ENCODE measurements at regions not wholly inside any gene's neighbourhood (a gene's known extent, or its start where the extent isn't known, plus 50 kb on each side); places are given as distances from the start of the nearest gene placed in this dataset.

DNA sequence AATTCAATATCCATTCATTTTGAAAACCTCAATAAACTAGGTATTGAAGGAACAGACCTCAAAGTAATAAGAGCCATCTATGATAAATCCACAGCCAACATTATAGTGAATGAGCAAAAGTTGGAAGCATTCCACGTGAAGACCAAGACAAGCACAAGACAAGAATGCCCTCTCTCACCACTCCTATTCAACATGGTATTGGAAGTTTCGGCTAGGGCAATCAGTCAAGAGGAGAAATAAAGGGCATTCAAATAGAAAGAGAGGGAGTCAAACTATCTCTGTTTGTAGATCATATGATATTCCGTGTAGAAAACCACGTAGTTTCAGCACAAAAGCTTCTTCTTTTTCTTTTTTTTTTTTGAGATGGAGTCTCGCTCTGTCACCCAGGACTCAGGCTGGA is 550.3 kb downstream of the FSCB start:
- Histone ChIP-seq H3K4me3 (ENCODE audit: control extremely low read depth in 1 of 5, extremely low read depth in 1 of 5, insufficient read depth in 1 of 5, low read depth in 2 of 5, low read length in 4 of 5) (no peak overlapping the region), H3K9ac (ENCODE audit: low read length) (no peak overlapping the region), H3K4me1 (ENCODE audit: control insufficient read depth in 2 of 2, insufficient read depth in 2 of 2, low read length in 2 of 2) (no peaks in the 10 kb centered on the region), H3K27ac (ENCODE audit: low read length in 2 of 2) (no peak overlapping the region), H3K4me2 (replicated peaks; ENCODE audit: low read depth, low read length, poor library complexity, severe bottlenecking) (no peak overlapping the region), H3K27me3 (replicated peaks in 1 of 4; ENCODE audit: control extremely low read depth in 1 of 4, control insufficient read depth in 3 of 4, insufficient read depth in 4 of 4, low read length in 3 of 4) (no peaks in the 10 kb centered on the region), H4K20me1 (ENCODE audit: control insufficient read depth, insufficient read depth, low read length, poor library complexity, severe bottlenecking) (no peaks in the 10 kb centered on the region), H3K36me3 (replicated peaks in 1 of 2; ENCODE audit: control extremely low read depth in 1 of 2, control insufficient read depth in 1 of 2, extremely low read depth in 1 of 2, insufficient read depth in 2 of 2, low read length in 1 of 2) (no peaks in the 10 kb centered on the region), H2AFZ (ENCODE audit: insufficient read depth, low read depth, low read length, poor library complexity, severe bottlenecking) (no peak overlapping the region), H3K9me3 (ENCODE audit: control extremely low read depth in 1 of 3, control insufficient read depth in 2 of 3, insufficient read depth in 1 of 3, low read length in 2 of 3) (no peaks in the 10 kb centered on the region), H3K79me2 (ENCODE audit: control insufficient read depth, insufficient read depth, low read length) (no peaks in the 10 kb centered on the region)
- ATAC-seq (ENCODE audit: low read depth) (no peak), DNase-seq (no peak)
- intact Hi-C loops (cut with micrococcal nuclease) = no loop called here
- H3K4me1 Mint-ChIP-seq = no peaks in the 10 kb centered on the region
- H3K27me3 Mint-ChIP-seq = no peaks in the 10 kb centered on the region
- TF ChIP-seq EZH2 (IDR thresholded peaks at IDR 0.05; ENCODE audit: borderline replicate concordance, insufficient read depth, low read depth, low read length, poor library complexity, severe bottlenecking) = no peak
- TF ChIP-seq, protein P1, sequence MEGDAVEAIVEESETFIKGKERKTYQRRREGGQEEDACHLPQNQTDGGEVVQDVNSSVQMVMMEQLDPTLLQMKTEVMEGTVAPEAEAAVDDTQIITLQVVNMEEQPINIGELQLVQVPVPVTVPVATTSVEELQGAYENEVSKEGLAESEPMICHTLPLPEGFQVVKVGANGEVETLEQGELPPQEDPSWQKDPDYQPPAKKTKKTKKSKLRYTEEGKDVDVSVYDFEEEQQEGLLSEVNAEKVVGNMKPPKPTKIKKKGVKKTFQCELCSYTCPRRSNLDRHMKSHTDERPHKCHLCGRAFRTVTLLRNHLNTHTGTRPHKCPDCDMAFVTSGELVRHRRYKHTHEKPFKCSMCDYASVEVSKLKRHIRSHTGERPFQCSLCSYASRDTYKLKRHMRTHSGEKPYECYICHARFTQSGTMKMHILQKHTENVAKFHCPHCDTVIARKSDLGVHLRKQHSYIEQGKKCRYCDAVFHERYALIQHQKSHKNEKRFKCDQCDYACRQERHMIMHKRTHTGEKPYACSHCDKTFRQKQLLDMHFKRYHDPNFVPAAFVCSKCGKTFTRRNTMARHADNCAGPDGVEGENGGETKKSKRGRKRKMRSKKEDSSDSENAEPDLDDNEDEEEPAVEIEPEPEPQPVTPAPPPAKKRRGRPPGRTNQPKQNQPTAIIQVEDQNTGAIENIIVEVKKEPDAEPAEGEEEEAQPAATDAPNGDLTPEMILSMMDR (IDR thresholded peaks at IDR 0.05) = no peak
- POLR2A ChIA-PET = no interaction called here
- CTCF ChIA-PET = no interaction called here
- peaks cover 3% of the 10 kb centered on the region for H3K9me3 Mint-ChIP-seq (ENCODE audit: insufficient read depth)
- H3K4me3 Mint-ChIP-seq = no peak overlapping the region
- H3K27ac Mint-ChIP-seq = no peak overlapping the region
- WGBS (ENCODE audit: insufficient coverage) = 73% methylated on average over 2 of the region's 5 CpGs

DNA sequence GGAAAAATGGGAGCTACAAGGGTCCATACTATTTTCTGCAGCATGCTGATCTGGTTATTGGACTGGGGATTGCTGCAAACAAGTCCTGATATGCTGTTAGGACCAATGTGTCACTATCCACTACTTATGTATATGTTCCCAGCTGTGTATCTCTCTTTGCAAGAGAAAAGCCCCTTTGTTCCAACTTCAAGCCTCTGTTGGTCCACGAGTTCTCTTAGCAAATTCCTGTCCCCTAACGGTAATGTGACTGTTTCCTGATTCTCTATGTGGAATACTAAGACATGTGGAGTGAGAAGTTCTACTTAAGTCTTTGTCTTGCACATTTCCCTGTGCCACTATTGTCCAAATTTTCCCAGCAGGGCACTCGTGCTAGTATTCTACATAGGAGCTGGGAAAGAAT is 557.7 kb downstream of the FSCB start:
- Histone ChIP-seq H4K20me1 (ENCODE audit: control insufficient read depth, insufficient read depth, low read length, poor library complexity, severe bottlenecking) (no peaks in the 10 kb centered on the region), H3K79me2 (ENCODE audit: control insufficient read depth, insufficient read depth, low read length) (no peaks in the 10 kb centered on the region), H3K4me2 (replicated peaks; ENCODE audit: low read depth, low read length, poor library complexity, severe bottlenecking) (no peak overlapping the region), H3K4me3 (ENCODE audit: control extremely low read depth in 1 of 5, extremely low read depth in 1 of 5, insufficient read depth in 1 of 5, low read depth in 2 of 5, low read length in 4 of 5) (no peak overlapping the region), H3K9ac (ENCODE audit: low read length) (no peak overlapping the region), H3K9me3 (ENCODE audit: control extremely low read depth in 1 of 3, control insufficient read depth in 2 of 3, insufficient read depth in 1 of 3, low read length in 2 of 3) (no peaks in the 10 kb centered on the region), H2AFZ (ENCODE audit: insufficient read depth, low read depth, low read length, poor library complexity, severe bottlenecking) (no peak overlapping the region), H3K27me3 (replicated peaks in 1 of 4; ENCODE audit: control extremely low read depth in 1 of 4, control insufficient read depth in 3 of 4, insufficient read depth in 4 of 4, low read length in 3 of 4) (no peaks in the 10 kb centered on the region), H3K27ac (ENCODE audit: low read length in 2 of 2) (no peak overlapping the region), H3K36me3 (replicated peaks in 1 of 2; ENCODE audit: control extremely low read depth in 1 of 2, control insufficient read depth in 1 of 2, extremely low read depth in 1 of 2, insufficient read depth in 2 of 2, low read length in 1 of 2) (no peaks in the 10 kb centered on the region), H3K4me1 (ENCODE audit: control insufficient read depth in 2 of 2, insufficient read depth in 2 of 2, low read length in 2 of 2) (no peaks in the 10 kb centered on the region)
- no CpG with 5 or more reads among the region's 3 CpGs for WGBS (ENCODE audit: insufficient coverage)
- Mint-ChIP-seq H3K4me1 (no peaks in the 10 kb centered on the region), H3K4me3 (no peak overlapping the region), H3K27me3 (no peaks in the 10 kb centered on the region), H3K27ac (no peak overlapping the region), H3K9me3 (ENCODE audit: insufficient read depth) (no peaks in the 10 kb centered on the region)
- TF ChIP-seq EZH2 (IDR thresholded peaks at IDR 0.05; ENCODE audit: borderline replicate concordance, insufficient read depth, low read depth, low read length, poor library complexity, severe bottlenecking) = no peak
- TF ChIP-seq, protein P1 (IDR thresholded peaks at IDR 0.05) = no peak
- ATAC-seq (ENCODE audit: low read depth) (no peak), DNase-seq (no peak)
- ChIA-PET POLR2A (no interaction called here), CTCF (no interaction called here)
- intact Hi-C loops (cut with micrococcal nuclease) = no loop called here

All from B cell (primary cell).